OCI-LY7 (cell line): ENCODE measurements at regions not wholly inside any gene's neighbourhood (a gene's known extent, or its start where the extent isn't known, plus 50 kb on each side); places are given as distances from the start of the nearest gene placed in this dataset.

Experiments
- CTCF ChIP-seq: fragments of 200-600 bp; sonication (generic); conservative IDR thresholded peaks from 2 replicates; pipeline ENCODE4 v1.5.1; 2014; ENCODE audit warnings: mild to moderate bottlenecking, antibody characterized with exemption, low read length, moderate library complexity, mixed read lengths
- EZH2phosphoT487 ChIP-seq: fragments of 200-600 bp; sonication (generic); IDR thresholded peaks from 2 replicates; pipeline ENCODE4 v1.6.1; 2018; ENCODE audit warnings: low read depth, borderline replicate concordance, mild to moderate bottlenecking, mixed run types, antibody characterized with exemption, low read length, moderate library complexity, mixed read lengths

GRCh38 chr11:92717240-92717639 is 252.2 kb upstream of the MTNR1B start:
- TF ChIP-seq CTCF (no peak), EZH2phosphoT487 (no peak)
